ENCODE measurements at regions not wholly inside any gene's neighbourhood (a gene's known extent, or its start where the extent isn't known, plus 50 kb on each side); places are given as distances from the start of the nearest gene placed in this dataset.

DNA sequence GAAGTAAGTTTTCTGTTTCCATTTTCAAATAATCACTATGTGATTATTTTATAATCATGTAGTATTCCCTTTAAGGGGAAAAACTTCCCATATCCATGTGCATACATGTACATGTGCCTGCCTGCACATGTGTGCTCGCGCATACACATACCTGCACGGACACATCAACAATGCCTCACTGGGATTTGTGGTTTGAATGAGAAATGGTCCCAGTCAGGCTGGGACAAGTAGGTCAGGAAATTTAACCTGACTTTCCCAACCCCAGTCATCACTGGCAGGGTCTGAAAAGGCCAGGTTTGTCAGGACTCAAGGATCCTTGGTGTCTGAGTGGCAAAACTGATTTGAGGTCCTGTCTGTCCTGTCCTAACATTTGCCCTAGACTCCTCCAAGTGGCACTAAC is 109.3 kb upstream of the MRPS22 start:
- Histone ChIP-seq H3K9me3 (no peaks in the 10 kb centered on the region), H3K27ac (no peak overlapping the region), H3K36me3 (no peaks in the 10 kb centered on the region), H3K4me1 (no peaks in the 10 kb centered on the region), H3K27me3 (no peaks in the 10 kb centered on the region), H3K4me3 (no peak overlapping the region)
- no peak for DNase-seq
- TF ChIP-seq, protein P1, sequence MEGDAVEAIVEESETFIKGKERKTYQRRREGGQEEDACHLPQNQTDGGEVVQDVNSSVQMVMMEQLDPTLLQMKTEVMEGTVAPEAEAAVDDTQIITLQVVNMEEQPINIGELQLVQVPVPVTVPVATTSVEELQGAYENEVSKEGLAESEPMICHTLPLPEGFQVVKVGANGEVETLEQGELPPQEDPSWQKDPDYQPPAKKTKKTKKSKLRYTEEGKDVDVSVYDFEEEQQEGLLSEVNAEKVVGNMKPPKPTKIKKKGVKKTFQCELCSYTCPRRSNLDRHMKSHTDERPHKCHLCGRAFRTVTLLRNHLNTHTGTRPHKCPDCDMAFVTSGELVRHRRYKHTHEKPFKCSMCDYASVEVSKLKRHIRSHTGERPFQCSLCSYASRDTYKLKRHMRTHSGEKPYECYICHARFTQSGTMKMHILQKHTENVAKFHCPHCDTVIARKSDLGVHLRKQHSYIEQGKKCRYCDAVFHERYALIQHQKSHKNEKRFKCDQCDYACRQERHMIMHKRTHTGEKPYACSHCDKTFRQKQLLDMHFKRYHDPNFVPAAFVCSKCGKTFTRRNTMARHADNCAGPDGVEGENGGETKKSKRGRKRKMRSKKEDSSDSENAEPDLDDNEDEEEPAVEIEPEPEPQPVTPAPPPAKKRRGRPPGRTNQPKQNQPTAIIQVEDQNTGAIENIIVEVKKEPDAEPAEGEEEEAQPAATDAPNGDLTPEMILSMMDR (IDR thresholded peaks at IDR 0.05): no peak
- intact Hi-C loops (cut with DNase I; ENCODE audit: low total_unique reads): no loop called here

DNA sequence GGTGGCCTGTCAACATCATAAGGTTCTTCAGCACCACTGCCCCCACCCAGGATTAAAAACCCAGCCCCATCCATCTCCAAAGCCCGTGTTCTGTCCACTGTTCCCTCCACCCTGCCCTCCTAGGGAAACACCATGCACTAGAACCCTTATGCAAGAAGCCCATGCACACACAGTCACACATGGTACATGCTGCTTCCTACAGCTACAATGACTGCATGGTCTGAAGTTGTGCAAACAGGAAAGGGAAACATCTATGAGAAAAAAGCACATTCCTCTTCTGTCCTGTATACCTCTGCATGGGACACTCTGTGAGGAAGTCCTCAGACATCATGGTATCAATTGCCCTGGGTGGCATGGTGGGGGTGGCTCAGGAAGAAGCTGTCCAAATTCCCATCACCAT is 108.6 kb upstream of the MRPS22 start:
- Histone ChIP-seq H3K27me3 (no peaks in the 10 kb centered on the region), H3K27ac (no peak overlapping the region), H3K4me1 (no peaks in the 10 kb centered on the region), H3K9me3 (no peaks in the 10 kb centered on the region), H3K36me3 (no peaks in the 10 kb centered on the region), H3K4me3 (no peak overlapping the region)
- intact Hi-C loops (cut with DNase I; ENCODE audit: low total_unique reads): no loop called here
- TF ChIP-seq, protein P1 (IDR thresholded peaks at IDR 0.05): no peak
- no peak for DNase-seq

DNA sequence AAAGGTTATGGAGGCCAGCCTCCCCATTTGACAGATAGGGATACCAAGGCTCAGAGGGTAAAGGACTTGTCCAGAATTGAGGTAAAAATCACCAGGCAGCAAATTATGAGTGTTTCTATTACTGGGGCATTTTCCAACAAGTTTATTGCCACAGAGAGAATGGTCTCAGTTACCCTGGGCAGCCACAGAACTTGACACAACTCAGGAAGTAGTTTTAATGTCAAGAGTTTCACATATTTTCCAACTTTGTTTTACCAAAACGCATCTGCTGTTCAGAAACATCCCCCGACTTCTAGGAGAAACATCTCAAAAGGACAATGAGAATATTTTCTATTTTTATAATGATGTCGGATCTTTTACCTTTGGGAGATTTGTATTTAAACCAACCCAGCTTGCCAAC is 107.5 kb upstream of the MRPS22 start:
- TF ChIP-seq, protein P1 (IDR thresholded peaks at IDR 0.05): no peak
- intact Hi-C loops (cut with DNase I; ENCODE audit: low total_unique reads): no loop called here
- H3K27me3 ChIP-seq: no peaks in the 10 kb centered on the region
- H3K36me3 ChIP-seq: no peaks in the 10 kb centered on the region
- no peaks in the 10 kb centered on the region for H3K9me3 ChIP-seq
- no peak overlapping the region for H3K4me3 ChIP-seq
- DNase-seq: no peak
- H3K4me1 ChIP-seq: no peaks in the 10 kb centered on the region
- no peak overlapping the region for H3K27ac ChIP-seq

DNA sequence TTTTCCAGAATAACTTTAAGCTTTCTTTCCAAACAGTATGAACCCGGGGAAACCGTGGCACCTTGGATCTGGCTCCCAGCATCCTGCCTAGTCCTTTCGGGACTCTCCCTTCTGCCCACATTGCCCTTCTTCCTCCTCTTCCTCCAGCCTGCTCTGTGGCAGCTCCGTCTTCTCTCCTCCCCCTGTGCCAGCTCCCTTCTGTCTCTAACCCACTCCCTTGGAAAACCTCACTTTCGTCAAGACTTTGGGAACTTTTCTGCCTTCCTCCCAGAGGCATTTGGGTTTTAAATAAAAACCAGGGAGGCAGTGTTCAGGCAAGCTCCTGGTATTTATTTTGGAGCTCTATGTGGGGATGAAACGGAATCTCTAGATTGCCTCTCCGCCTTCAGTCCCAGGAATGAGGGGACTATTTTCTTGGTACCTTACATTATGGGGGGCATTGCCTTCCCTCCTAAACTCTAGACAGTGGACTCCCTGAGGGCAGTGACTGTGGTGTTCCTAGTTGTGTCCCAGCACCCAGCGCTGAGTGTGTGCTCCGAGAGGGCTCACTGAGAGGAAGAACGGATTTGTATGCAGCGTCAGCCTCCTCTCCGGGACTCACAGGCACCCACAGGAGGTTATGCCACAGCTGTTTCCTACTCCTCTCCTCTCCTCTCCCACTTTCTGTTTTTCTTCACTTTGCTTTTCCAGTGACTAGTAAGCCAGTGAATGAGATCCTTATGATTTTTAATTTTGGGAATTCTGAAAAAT is 105.4 kb upstream of the MRPS22 start:
- Histone ChIP-seq H3K9me3 (no peaks in the 10 kb centered on the region), H3K27ac (no peak overlapping the region), H3K36me3 (no peaks in the 10 kb centered on the region), H3K4me3 (no peak overlapping the region), H3K27me3 (no peaks in the 10 kb centered on the region), H3K4me1 (no peaks in the 10 kb centered on the region)
- intact Hi-C loops (cut with DNase I; ENCODE audit: low total_unique reads): no loop called here
- TF ChIP-seq, protein P1 (IDR thresholded peaks at IDR 0.05): no peak
- DNase-seq: no peak

DNA sequence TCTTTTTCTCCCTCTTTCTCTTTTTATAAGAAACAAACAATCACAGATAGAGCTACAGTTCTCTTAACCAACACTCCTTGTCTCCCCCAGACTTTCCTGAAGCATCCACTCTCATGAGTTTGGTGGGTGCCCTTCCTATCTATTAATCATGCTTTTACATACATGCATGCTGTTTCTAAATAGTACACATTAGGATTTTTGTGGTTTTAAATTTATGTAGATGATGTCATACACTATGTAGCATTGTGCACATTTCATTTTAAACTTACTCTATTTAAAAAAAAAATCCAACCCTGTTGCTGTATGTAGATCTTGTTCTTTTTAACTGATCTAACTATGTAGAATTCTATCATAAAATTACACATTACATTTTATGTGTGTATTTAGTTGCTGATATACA is 104.3 kb upstream of the MRPS22 start:
- Histone ChIP-seq H3K36me3 (no peaks in the 10 kb centered on the region), H3K4me1 (no peaks in the 10 kb centered on the region), H3K4me3 (no peak overlapping the region), H3K27ac (no peak overlapping the region), H3K27me3 (no peaks in the 10 kb centered on the region), H3K9me3 (no peaks in the 10 kb centered on the region)
- intact Hi-C loops (cut with DNase I; ENCODE audit: low total_unique reads): no loop called here
- DNase-seq: no peak
- TF ChIP-seq, protein P1 (IDR thresholded peaks at IDR 0.05): no peak

DNA sequence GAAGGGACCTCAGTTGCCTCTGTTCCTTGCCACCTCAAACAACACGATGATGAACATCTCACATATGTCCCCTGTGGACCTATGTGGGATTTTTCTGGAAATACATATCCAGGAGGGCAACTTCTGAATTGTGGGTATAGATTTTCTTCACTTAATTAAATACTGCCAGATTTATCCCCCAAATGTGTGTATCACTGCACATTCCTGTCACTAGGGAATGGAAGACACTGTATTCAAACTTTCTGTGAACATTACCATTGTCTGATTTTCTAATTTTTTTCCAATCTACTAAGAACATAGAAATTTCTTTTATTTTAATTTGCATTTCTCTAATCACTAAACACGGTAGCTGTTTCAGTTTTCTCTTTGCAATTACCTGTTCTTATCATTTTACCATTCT is 102.0 kb upstream of the MRPS22 start:
- no peak for DNase-seq
- TF ChIP-seq, protein P1 (IDR thresholded peaks at IDR 0.05): no peak
- H3K9me3 ChIP-seq: no peaks in the 10 kb centered on the region
- no peak overlapping the region for H3K27ac ChIP-seq
- no peaks in the 10 kb centered on the region for H3K36me3 ChIP-seq
- H3K4me1 ChIP-seq: no peaks in the 10 kb centered on the region
- H3K4me3 ChIP-seq: no peak overlapping the region
- intact Hi-C loops (cut with DNase I; ENCODE audit: low total_unique reads): no loop called here
- H3K27me3 ChIP-seq: no peaks in the 10 kb centered on the region

All from tibial artery (tissue), 4 donors.